ENCODE measurements at regions not wholly inside any gene's neighbourhood (a gene's known extent, or its start where the extent isn't known, plus 50 kb on each side); places are given as distances from the start of the nearest gene placed in this dataset.

GRCh38 chr5:57834829-57835608, 352.4 kb upstream of the ACTBL2 start:
- Mint-ChIP-seq H3K36me3 (no peaks in the 10 kb centered on the region), H3K27me3 (no peaks in the 10 kb centered on the region), H3K9me3 (ENCODE audit: low read depth) (no peaks in the 10 kb centered on the region), H3K4me3 (no peak overlapping the region), H3K4me1 (no peaks in the 10 kb centered on the region), H3K27ac (no peak overlapping the region)
- ATAC-seq (no peak), DNase-seq (no peak)
- CTCF ChIA-PET: no interaction called here

GRCh38 chr5:57833489-57833888, 350.9 kb upstream of the ACTBL2 start:
- Mint-ChIP-seq H3K27me3 (no peaks in the 10 kb centered on the region), H3K9me3 (ENCODE audit: low read depth) (no peaks in the 10 kb centered on the region), H3K4me3 (no peak overlapping the region), H3K36me3 (no peaks in the 10 kb centered on the region), H3K4me1 (no peaks in the 10 kb centered on the region), H3K27ac (no peak overlapping the region)
- CTCF ChIA-PET: no interaction called here
- ATAC-seq (no peak), DNase-seq (no peak)

DNA sequence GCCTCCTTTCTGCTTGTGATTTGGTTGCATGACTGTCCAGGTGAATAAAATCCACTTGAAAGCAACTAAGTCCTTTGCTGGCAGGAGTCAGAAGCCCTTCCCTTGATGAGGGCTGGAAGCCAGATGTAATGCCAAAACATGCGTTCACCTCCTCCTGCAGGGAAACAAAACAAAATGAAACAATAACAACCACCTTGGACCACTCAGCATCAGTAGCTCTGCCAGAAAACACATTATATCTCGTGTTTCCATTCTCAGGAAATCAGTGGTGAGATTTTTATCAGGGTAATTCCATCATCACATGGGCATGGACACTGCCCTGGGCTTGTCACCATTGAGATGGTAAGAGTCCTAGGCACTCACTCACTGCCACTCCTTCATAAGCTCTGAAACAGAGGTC, 350.3 kb upstream of the ACTBL2 start:
- Mint-ChIP-seq H3K4me1 (no peaks in the 10 kb centered on the region), H3K9me3 (ENCODE audit: low read depth) (no peaks in the 10 kb centered on the region), H3K36me3 (no peaks in the 10 kb centered on the region), H3K4me3 (no peak overlapping the region), H3K27ac (no peak overlapping the region), H3K27me3 (no peaks in the 10 kb centered on the region)
- CTCF ChIA-PET: no interaction called here
- no peak for ATAC-seq
- DNase-seq: no peak

- ATAC-seq: no peak
- CTCF ChIA-PET: no interaction called here
- Mint-ChIP-seq H3K36me3 (no peaks in the 10 kb centered on the region), H3K4me3 (no peak overlapping the region), H3K27me3 (no peaks in the 10 kb centered on the region), H3K9me3 (ENCODE audit: low read depth) (no peaks in the 10 kb centered on the region), H3K4me1 (no peaks in the 10 kb centered on the region), H3K27ac (no peak overlapping the region)
- DNase-seq: no peak
These were observed 349.3 kb upstream of the ACTBL2 start for GRCh38 chr5:57831932-57832331.

- DNase-seq (no peak), ATAC-seq (no peak)
- Mint-ChIP-seq H3K27ac (no peak overlapping the region), H3K9me3 (ENCODE audit: low read depth) (no peaks in the 10 kb centered on the region), H3K4me1 (no peaks in the 10 kb centered on the region), H3K36me3 (no peaks in the 10 kb centered on the region), H3K27me3 (no peaks in the 10 kb centered on the region), H3K4me3 (no peak overlapping the region)
- CTCF ChIA-PET: no interaction called here
These were observed 348.5 kb upstream of the ACTBL2 start for GRCh38 chr5:57831090-57831489.

DNA sequence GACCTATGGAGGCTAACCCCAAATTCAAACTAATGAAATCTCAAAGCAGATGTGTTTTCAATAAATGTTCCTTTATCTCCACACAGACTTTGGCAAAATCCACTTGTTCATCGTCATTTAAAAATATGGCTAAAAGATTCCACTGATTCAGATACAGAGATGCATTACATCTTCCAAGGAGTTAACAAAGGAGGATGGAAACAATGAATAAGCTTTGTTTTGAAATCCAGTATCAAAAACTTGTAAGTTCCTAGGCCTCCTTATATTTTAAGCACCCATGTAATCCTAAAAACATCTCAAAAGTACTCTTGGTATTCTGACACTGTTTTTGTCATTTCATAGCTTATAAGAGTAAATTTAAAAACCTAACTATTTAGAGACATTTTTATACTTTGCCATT, 345.6 kb upstream of the ACTBL2 start:
- Mint-ChIP-seq H3K4me3 (no peak overlapping the region), H3K4me1 (no peaks in the 10 kb centered on the region), H3K36me3 (no peaks in the 10 kb centered on the region), H3K9me3 (ENCODE audit: low read depth) (no peaks in the 10 kb centered on the region), H3K27ac (no peak overlapping the region), H3K27me3 (no peaks in the 10 kb centered on the region)
- CTCF ChIA-PET: no interaction called here
- DNase-seq: no peak
- ATAC-seq: no peak

DNA sequence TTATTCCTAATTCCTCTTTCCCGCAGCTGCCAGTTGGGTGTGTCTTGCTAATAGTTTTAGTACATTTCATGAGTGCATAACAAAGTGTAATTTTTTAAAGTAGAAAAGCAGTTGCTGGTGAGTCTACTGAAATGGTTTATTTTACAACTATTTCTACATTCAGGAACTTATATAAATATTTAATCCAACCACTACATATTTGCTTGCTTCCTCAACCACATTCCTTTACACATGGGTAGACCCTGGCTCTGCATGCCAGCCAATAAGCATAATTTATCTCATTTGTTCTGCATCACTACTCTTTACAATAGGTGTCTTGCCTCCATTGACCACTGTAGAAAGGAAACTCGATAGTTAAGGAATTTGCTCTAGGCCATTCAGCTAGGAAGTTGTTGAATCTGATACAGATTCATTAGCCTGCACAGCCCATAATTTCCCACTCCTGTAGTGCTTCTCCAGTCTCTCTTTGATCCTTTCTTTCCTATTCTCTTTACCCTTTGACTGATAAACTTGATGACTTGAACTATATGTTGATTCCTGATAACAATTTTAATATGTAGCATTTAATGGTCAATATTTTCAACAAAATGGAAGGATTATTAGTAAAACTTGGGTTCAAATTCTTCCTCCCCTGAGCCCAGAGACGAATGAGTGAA, 342.5 kb upstream of the ACTBL2 start:
- CTCF ChIA-PET: no interaction called here
- Mint-ChIP-seq H3K4me1 (no peaks in the 10 kb centered on the region), H3K27ac (no peak overlapping the region), H3K4me3 (no peak overlapping the region), H3K27me3 (no peaks in the 10 kb centered on the region), H3K9me3 (ENCODE audit: low read depth) (no peaks in the 10 kb centered on the region), H3K36me3 (no peaks in the 10 kb centered on the region)
- ATAC-seq: no peak
- DNase-seq: no peak

DNA sequence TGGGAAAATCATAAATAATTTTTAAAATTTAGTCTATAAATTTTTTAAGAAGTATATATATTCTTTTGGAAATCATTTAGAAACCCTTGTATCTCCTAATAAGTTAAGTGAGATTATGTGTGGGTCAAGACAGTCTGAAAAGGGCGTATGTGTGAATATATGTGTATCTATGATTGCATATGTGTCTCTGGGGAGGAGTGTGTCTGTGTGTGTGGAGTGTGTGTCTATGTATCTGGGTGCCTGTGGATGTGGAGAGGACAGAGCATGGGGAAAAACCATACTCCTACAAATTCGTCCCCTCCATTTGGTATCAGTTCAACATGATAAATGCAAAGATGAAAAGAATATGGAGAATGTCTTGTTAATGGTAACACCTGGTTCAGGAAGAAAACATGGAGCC, 342.0 kb upstream of the ACTBL2 start:
- CTCF ChIA-PET: no interaction called here
- Mint-ChIP-seq H3K4me1 (no peaks in the 10 kb centered on the region), H3K27me3 (no peaks in the 10 kb centered on the region), H3K9me3 (ENCODE audit: low read depth) (no peaks in the 10 kb centered on the region), H3K36me3 (no peaks in the 10 kb centered on the region), H3K27ac (no peak overlapping the region), H3K4me3 (no peak overlapping the region)
- ATAC-seq (no peak), DNase-seq (no peak)

DNA sequence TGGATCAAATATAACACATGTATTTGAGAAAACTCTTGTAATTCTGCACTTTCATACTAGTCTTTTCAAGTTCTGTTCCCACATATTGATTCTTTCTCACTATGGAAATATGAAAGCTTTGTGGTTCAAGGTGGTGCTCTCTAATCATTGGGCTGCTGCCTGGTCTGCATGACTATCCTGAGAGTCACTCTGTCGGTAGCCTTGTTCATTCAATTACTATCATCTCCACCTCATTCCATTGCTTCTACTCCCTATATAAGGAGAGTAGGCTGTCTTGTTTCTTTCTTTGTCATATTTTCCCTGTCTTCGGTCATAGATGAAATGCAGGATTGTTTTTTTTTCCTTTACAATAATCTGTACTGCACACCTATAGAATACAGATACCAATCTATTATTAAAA, 341.4 kb upstream of the ACTBL2 start:
- no peaks in the 10 kb centered on the region for H3K27me3 Mint-ChIP-seq
- ATAC-seq: no peak

GRCh38 chr5:57822651-57823050, 340.0 kb upstream of the ACTBL2 start:
- no peaks in the 10 kb centered on the region for H3K27me3 Mint-ChIP-seq
- no peak overlapping the region for H3K27ac Mint-ChIP-seq
- no peak for ATAC-seq
- no peaks in the 10 kb centered on the region for H3K4me1 Mint-ChIP-seq
- no peaks in the 10 kb centered on the region for H3K9me3 Mint-ChIP-seq (ENCODE audit: low read depth)
- DNase-seq: no peak
- CTCF ChIA-PET: no interaction called here
- H3K36me3 Mint-ChIP-seq: no peaks in the 10 kb centered on the region
- no peak overlapping the region for H3K4me3 Mint-ChIP-seq

More for the DNA sequence above, 341.4 kb upstream of the ACTBL2 start:
- no peaks in the 10 kb centered on the region for H3K9me3 Mint-ChIP-seq (ENCODE audit: low read depth)
- no peaks in the 10 kb centered on the region for H3K36me3 Mint-ChIP-seq
- H3K4me3 Mint-ChIP-seq: no peak overlapping the region
- no peaks in the 10 kb centered on the region for H3K4me1 Mint-ChIP-seq
- no peak overlapping the region for H3K27ac Mint-ChIP-seq
- DNase-seq: no peak
- CTCF ChIA-PET: no interaction called here

DNA sequence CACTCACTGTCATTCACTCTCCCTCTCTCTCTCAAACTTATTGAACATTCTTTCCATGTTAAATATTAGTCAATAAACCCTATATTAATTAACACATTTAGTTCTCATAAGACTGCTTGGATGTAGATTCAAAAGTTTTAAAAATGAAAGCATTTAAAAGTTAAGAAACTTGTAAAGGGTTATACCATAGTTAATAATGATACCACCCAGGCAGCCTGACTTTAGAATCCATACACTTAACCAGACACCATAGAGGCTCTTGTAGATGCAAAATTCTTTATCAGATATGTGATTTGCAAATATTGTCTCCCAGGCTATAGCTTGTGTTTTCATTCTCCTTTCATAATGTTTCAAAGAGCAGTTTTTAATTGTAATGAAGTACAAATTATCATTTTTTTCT, 335.8 kb upstream of the ACTBL2 start:
- Mint-ChIP-seq H3K9me3 (ENCODE audit: low read depth) (no peaks in the 10 kb centered on the region), H3K4me1 (no peaks in the 10 kb centered on the region), H3K36me3 (no peaks in the 10 kb centered on the region), H3K4me3 (no peak overlapping the region), H3K27ac (no peak overlapping the region), H3K27me3 (no peaks in the 10 kb centered on the region)
- DNase-seq (no peak), ATAC-seq (no peak)
- CTCF ChIA-PET: no interaction called here

GRCh38 chr5:57817924-57818323, 335.3 kb upstream of the ACTBL2 start:
- DNase-seq: no peak
- no peaks in the 10 kb centered on the region for H3K27me3 Mint-ChIP-seq
- no peaks in the 10 kb centered on the region for H3K9me3 Mint-ChIP-seq (ENCODE audit: low read depth)
- H3K27ac Mint-ChIP-seq: no peak overlapping the region
- no peak for ATAC-seq
- H3K36me3 Mint-ChIP-seq: no peaks in the 10 kb centered on the region
- H3K4me1 Mint-ChIP-seq: no peaks in the 10 kb centered on the region
- H3K4me3 Mint-ChIP-seq: no peak overlapping the region
- CTCF ChIA-PET: no interaction called here

- Mint-ChIP-seq H3K4me1 (no peaks in the 10 kb centered on the region), H3K27me3 (no peaks in the 10 kb centered on the region)
- CTCF ChIA-PET: no interaction called here
These were observed 334.4 kb upstream of the ACTBL2 start for GRCh38 chr5:57817001-57817453.

GRCh38 chr5:57816108-57816507, 333.5 kb upstream of the ACTBL2 start:
- H3K27me3 Mint-ChIP-seq: no peaks in the 10 kb centered on the region
- CTCF ChIA-PET: no interaction called here
- no peak for DNase-seq
- H3K36me3 Mint-ChIP-seq: no peaks in the 10 kb centered on the region
- no peak overlapping the region for H3K4me3 Mint-ChIP-seq
- no peaks in the 10 kb centered on the region for H3K9me3 Mint-ChIP-seq (ENCODE audit: low read depth)
- H3K4me1 Mint-ChIP-seq: no peaks in the 10 kb centered on the region
- ATAC-seq: no peak
- no peak overlapping the region for H3K27ac Mint-ChIP-seq

More at GRCh38 chr5:57817001-57817453, 334.4 kb upstream of the ACTBL2 start:
- Mint-ChIP-seq H3K9me3 (ENCODE audit: low read depth) (no peaks in the 10 kb centered on the region), H3K4me3 (no peak overlapping the region), H3K36me3 (no peaks in the 10 kb centered on the region), H3K27ac (no peak overlapping the region)
- DNase-seq (no peak), ATAC-seq (no peak)
